Gastroesophageal sphincter (tissue), 4 donors: ENCODE measurements at regions not wholly inside any gene's neighbourhood (a gene's known extent, or its start where the extent isn't known, plus 50 kb on each side); places are given as distances from the start of the nearest gene placed in this dataset.

Experiments
- ATAC-seq: fragments of 150-250 bp; one replicate; pipeline ENCODE4 v1.9.1; 2016; ENCODE audit warnings: mild to moderate bottlenecking, moderate library complexity
- H3K27ac ChIP-seq, 4 donors: fragments of 200-600 bp; sonication (generic) in 3 of 4; 1 replicate in 3 of 4; 2 replicates in 1 of 4; pipeline ENCODE4 v1.5.1; 2016 to 2019
- H3K27me3 ChIP-seq: fragments of 200-600 bp; sonication (generic); one replicate; pipeline ENCODE4 v1.5.1; 2019
- H3K36me3 ChIP-seq, 2 donors: fragments of 200-600 bp; sonication (generic); one replicate each; pipeline ENCODE4 v1.5.1; 2019; ENCODE audit warnings: control low read depth in 1 of 2
- H3K4me1 ChIP-seq, 3 donors: fragments of 200-600 bp; sonication (generic); 1 replicate in 2 of 3; 2 replicates in 1 of 3; pipeline ENCODE4 v1.5.1; 2016 to 2019; ENCODE audit warnings: control low read depth in 2 of 3
- H3K4me3 ChIP-seq, 2 donors: fragments of 200-600 bp; sonication (generic); one replicate each; pipeline ENCODE4 v1.5.1; 2019; ENCODE audit warnings: mild to moderate bottlenecking in 1 of 2, moderate library complexity in 1 of 2
- H3K9me3 ChIP-seq, 3 donors: fragments of 200-600 bp; sonication (generic); one replicate each; pipeline ENCODE4 v1.5.1; 2017 to 2019; ENCODE audit warnings: control low read depth in 2 of 3
- EP300 ChIP-seq: sonication (generic); formaldehyde crosslinking; IDR thresholded peaks from one replicate; pipeline ENCODE4 v1.6.1; 2017; ENCODE audit warnings: antibody characterized with exemption, mild to moderate bottlenecking
- POLR2A ChIP-seq, 2 donors: fragments of 450-650 bp; IDR thresholded peaks; one replicate each; pipeline ENCODE4 v1.6.1; 2017; ENCODE audit warnings: antibody characterized with exemption in 2 of 2, mild to moderate bottlenecking in 2 of 2, moderate library complexity in 1 of 2
- POLR2AphosphoS5 ChIP-seq: sonication (generic); formaldehyde crosslinking; IDR thresholded peaks from one replicate; pipeline ENCODE4 v1.6.1; 2017; ENCODE audit warnings: antibody characterized with exemption
- WGBS, 2 donors: methylation state at CpG; one replicate each; pipeline ENCODE4 v1.1.5; 2018; ENCODE audit warnings: low coverage in 1 of 2; 5-methylcytosine and 5-hydroxymethylcytosine counted together
- TF ChIP-seq, protein P1 (sequence below), 4 experiments: fragments of 200-600 bp in 2 of 4; fragments of 450-650 bp in 2 of 4; sonication (generic) in 1 of 4; IDR thresholded peaks; one replicate each; pipeline ENCODE4 v1.5.1; 2017 to 2019; ENCODE audit warnings: antibody characterized with exemption in 4 of 4, mild to moderate bottlenecking in 2 of 4, moderate library complexity in 2 of 4

GRCh38 chr1:218584418-218585155, 239.5 kb downstream of the TGFB2 start:
- no peak for ATAC-seq
- Histone ChIP-seq H3K4me1 (peaks cover 0 to 31% (median 0%) of the 10 kb centered on the region in 3 donors), H3K9me3 (no peaks in the 10 kb centered on the region), H3K36me3 (no peaks in the 10 kb centered on the region), H3K4me3 (no peak overlapping the region), H3K27ac (no peak overlapping the region), H3K27me3 (no peaks in the 10 kb centered on the region)
- TF ChIP-seq, protein P1, sequence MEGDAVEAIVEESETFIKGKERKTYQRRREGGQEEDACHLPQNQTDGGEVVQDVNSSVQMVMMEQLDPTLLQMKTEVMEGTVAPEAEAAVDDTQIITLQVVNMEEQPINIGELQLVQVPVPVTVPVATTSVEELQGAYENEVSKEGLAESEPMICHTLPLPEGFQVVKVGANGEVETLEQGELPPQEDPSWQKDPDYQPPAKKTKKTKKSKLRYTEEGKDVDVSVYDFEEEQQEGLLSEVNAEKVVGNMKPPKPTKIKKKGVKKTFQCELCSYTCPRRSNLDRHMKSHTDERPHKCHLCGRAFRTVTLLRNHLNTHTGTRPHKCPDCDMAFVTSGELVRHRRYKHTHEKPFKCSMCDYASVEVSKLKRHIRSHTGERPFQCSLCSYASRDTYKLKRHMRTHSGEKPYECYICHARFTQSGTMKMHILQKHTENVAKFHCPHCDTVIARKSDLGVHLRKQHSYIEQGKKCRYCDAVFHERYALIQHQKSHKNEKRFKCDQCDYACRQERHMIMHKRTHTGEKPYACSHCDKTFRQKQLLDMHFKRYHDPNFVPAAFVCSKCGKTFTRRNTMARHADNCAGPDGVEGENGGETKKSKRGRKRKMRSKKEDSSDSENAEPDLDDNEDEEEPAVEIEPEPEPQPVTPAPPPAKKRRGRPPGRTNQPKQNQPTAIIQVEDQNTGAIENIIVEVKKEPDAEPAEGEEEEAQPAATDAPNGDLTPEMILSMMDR (IDR thresholded peaks at IDR 0.05), result no peak
- TF ChIP-seq POLR2AphosphoS5, result no peak
- TF ChIP-seq EP300, result no peak
- TF ChIP-seq POLR2A (IDR thresholded peaks at IDR 0.05), result no peak
- WGBS, 2 donors, result 56 to 100% methylated on average over 1 to 2 of the region's 3 CpGs

- H3K4me3 ChIP-seq, result no peak overlapping the region
- TF ChIP-seq POLR2A (IDR thresholded peaks at IDR 0.05) (no peak), POLR2AphosphoS5 (no peak), EP300 (no peak)
- TF ChIP-seq, protein P1 (IDR thresholded peaks at IDR 0.05), result no peak
- H3K4me1 ChIP-seq, result peaks cover 0 to 31% (median 0%) of the 10 kb centered on the region in 3 donors
- 11 to 29% methylated on average over 5 to 6 of the region's 10 CpGs for WGBS, 2 donors
- H3K27ac ChIP-seq, result peak overlapping the region in 1 of 4 donors; percentile 3
- H3K27me3 ChIP-seq, result no peaks in the 10 kb centered on the region
- ATAC-seq, result peak; percentile 50
- H3K36me3 ChIP-seq, result no peaks in the 10 kb centered on the region
- no peaks in the 10 kb centered on the region for H3K9me3 ChIP-seq
Measured at GRCh38 chr1:218585511-218586184, 240.5 kb downstream of the TGFB2 start.

GRCh38 chr1:218587900-218588299, 242.8 kb downstream of the TGFB2 start:
- Histone ChIP-seq H3K9me3 (no peaks in the 10 kb centered on the region), H3K4me3 (no peak overlapping the region), H3K27ac (no peak overlapping the region), H3K36me3 (no peaks in the 10 kb centered on the region), H3K27me3 (no peaks in the 10 kb centered on the region), H3K4me1 (peaks cover 0 to 31% (median 0%) of the 10 kb centered on the region in 3 donors)
- no peak for ATAC-seq
- WGBS, 2 donors, result 78 to 80% methylated on average over 2 of the region's 2 CpGs
- TF ChIP-seq, protein P1 (IDR thresholded peaks at IDR 0.05), result no peak
- TF ChIP-seq EP300 (no peak), POLR2AphosphoS5 (no peak), POLR2A (IDR thresholded peaks at IDR 0.05) (no peak)

DNA sequence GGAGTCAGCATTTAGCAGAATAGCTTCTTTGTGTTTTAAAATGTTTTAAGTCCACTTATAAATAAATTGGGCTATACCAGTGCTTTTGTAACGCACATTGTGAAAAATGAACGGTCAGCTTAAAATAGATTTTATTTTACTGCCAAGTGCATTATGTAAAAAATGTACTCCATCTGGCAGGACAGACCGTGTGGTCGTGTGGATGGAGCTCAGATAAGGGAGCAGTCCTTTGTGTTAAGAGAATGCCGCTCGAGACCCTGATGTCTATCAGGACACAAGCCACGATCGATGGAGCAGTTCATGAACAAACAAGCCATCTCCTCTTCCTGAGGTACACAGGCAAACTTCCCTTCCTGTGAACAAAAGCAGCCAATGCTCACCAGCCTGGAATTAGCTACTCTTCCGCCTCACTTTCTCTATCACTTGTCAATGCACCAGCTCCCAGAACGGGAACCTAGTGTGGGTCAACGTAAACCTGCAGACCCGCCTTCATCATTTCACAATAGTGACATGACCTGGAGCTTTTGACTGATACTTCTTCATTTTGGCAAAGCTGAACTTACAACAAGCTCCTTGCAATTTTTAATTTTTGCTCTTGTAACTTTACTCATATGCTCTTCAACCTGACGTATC, 243.5 kb downstream of the TGFB2 start:
- Histone ChIP-seq H3K9me3 (no peaks in the 10 kb centered on the region), H3K27ac (no peak overlapping the region), H3K4me1 (peaks cover 0 to 31% (median 0%) of the 10 kb centered on the region in 3 donors), H3K36me3 (no peaks in the 10 kb centered on the region), H3K4me3 (no peak overlapping the region), H3K27me3 (no peaks in the 10 kb centered on the region)
- 19 to 31% methylated on average over 9 to 13 of the region's 13 CpGs for WGBS, 2 donors
- TF ChIP-seq POLR2A (IDR thresholded peaks at IDR 0.05) (no peak), EP300 (no peak), POLR2AphosphoS5 (no peak)
- TF ChIP-seq, protein P1 (IDR thresholded peaks at IDR 0.05), result no peak
- ATAC-seq, result no peak
